ENCODE measurements at regions not wholly inside any gene's neighbourhood (a gene's known extent, or its start where the extent isn't known, plus 50 kb on each side); places are given as distances from the start of the nearest gene placed in this dataset.
"Not testable (repeated sequence)": the region's sequence is repeated elsewhere in the genome, so short reads cannot be mapped to it uniquely, and the experiment has no call there.

GRCh38 chr14:105669646-105670045 is 143.3 kb downstream of the TMEM121 start:
- not testable (repeated sequence) for TF ChIP-seq CTCF (IDR thresholded peaks at IDR 0.05; ENCODE audit: low read depth, low read length, poor library complexity, severe bottlenecking); EZH2phosphoT487 (IDR thresholded peaks at IDR 0.05; ENCODE audit: borderline replicate concordance, low read length)

All from DOHH2 (cell line).